Hematopoietic multipotent progenitor cell treated with erythropoietin and hydrocortisone succinate and interleukin-3 and kit ligand, for 17 days (in vitro differentiated cells): ENCODE measurements at regions not wholly inside any gene's neighbourhood (a gene's known extent, or its start where the extent isn't known, plus 50 kb on each side); places are given as distances from the start of the nearest gene placed in this dataset.

Experiments
- DNase-seq: peaks from one replicate; pipeline ENCODE4 v3.0.0-alpha.2; 2015; ENCODE audit warnings: low spot score

GRCh38 chr2:224325941-224326340 is 76.0 kb downstream of the FAM124B start:
- DNase-seq, result no peak

- no peak for DNase-seq
These were observed 77.3 kb downstream of the FAM124B start for GRCh38 chr2:224324604-224325003.

- DNase-seq, result no peak
These were observed 81.2 kb downstream of the FAM124B start for GRCh38 chr2:224320660-224321059.

GRCh38 chr2:224319750-224320149 is 82.2 kb downstream of the FAM124B start:
- DNase-seq, result no peak

GRCh38 chr2:224312741-224313140 is 89.2 kb downstream of the FAM124B start:
- DNase-seq, result no peak

GRCh38 chr2:224310943-224311625 is 90.8 kb downstream of the FAM124B start:
- DNase-seq, result no peak

- DNase-seq, result no peak
These were observed 92.7 kb downstream of the FAM124B start for GRCh38 chr2:224309176-224309575.

- no peak for DNase-seq
These were observed 93.5 kb downstream of the FAM124B start for GRCh38 chr2:224308272-224308911.

GRCh38 chr2:224302952-224303351 is 99.0 kb downstream of the FAM124B start:
- DNase-seq, result no peak

GRCh38 chr2:224293976-224294375 is 107.9 kb downstream of the FAM124B start:
- no peak for DNase-seq

- DNase-seq, result no peak
These were observed 114.4 kb downstream of the FAM124B start for GRCh38 chr2:224287531-224287930.

GRCh38 chr2:224286923-224287322 is 115.0 kb downstream of the FAM124B start:
- DNase-seq, result no peak

- DNase-seq, result peak; percentile 46
These were observed 117.6 kb downstream of the FAM124B start for GRCh38 chr2:224284134-224284946.

- DNase-seq, result no peak
These were observed 118.4 kb downstream of the FAM124B start for GRCh38 chr2:224283466-224283965.

GRCh38 chr2:224281374-224281773 is 120.5 kb downstream of the FAM124B start:
- DNase-seq, result no peak

- DNase-seq, result no peak
These were observed 123.4 kb downstream of the FAM124B start for GRCh38 chr2:224278531-224278930.

- DNase-seq, result no peak
These were observed 125.7 kb downstream of the FAM124B start for GRCh38 chr2:224276251-224276650.

GRCh38 chr2:224272237-224272910 is 129.5 kb downstream of the FAM124B start:
- DNase-seq, result no peak

- no peak for DNase-seq
These were observed 130.2 kb downstream of the FAM124B start for GRCh38 chr2:224271617-224272236.

GRCh38 chr2:224268441-224268840 is 133.5 kb downstream of the FAM124B start:
- DNase-seq, result no peak

GRCh38 chr2:224264259-224264658 is 137.6 kb downstream of the FAM124B start:
- no peak for DNase-seq

GRCh38 chr2:224263571-224264043 is 138.3 kb downstream of the FAM124B start:
- no peak for DNase-seq
